HUDEP-2 (cell line): ENCODE measurements at regions not wholly inside any gene's neighbourhood (a gene's known extent, or its start where the extent isn't known, plus 50 kb on each side); places are given as distances from the start of the nearest gene placed in this dataset.
A peak's percentile ranks its signal among the peaks of the same experiment; 100 is the strongest.

Experiments used
- DNase-seq, 76 experiments: peaks; one replicate each; lab custom pipeline; 2025; ENCODE audit not compliant: unreplicated experiment in 76 of 76; lab: John Stamatoyannopoulos, UW

DNA sequence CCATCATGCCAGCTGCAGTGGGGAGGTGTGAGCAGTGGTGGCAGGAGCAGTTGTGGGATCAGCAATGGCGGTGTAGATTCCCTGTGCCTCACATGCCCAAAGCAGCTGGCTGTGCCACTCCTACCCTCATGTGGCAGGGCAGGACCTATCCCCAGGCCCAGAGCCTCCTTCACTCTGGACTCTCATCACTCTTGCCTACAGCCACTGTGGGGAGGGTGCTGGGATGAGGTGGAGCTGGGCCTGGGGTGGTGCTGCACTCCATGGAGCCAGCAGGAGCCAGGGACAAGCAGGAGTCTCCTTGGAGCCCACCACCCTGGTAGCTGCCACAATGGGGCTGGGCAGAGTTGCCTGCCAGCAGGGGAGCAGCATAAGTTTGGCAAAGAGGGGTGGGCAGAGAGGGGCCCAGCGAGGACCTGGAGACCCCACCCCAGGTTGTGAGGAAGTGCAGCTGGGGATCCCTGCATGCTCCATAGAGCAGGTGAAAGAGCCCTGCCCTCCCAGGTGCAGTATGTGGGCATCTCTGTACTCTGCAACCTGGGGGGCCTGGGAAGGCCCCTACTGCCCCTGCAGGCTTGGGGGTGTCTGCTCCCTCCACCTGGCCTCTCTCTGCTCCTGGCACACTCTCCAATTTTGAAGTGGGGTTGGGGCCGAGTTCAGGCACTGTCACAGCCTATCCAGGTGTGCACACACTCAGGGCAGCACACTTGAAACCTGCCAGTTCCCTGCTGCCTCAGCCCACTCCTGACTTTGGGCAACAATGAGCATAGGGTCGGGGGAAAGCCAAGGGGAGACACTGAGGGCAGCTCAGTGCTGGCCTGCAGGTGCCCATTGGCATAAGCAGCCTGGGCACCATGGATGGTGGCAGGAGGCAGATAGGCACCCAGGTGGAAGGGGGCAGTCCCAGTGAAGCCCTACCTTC lies 74.0 kb upstream of the INTU start:
- DNase-seq, result no peak

DNA sequence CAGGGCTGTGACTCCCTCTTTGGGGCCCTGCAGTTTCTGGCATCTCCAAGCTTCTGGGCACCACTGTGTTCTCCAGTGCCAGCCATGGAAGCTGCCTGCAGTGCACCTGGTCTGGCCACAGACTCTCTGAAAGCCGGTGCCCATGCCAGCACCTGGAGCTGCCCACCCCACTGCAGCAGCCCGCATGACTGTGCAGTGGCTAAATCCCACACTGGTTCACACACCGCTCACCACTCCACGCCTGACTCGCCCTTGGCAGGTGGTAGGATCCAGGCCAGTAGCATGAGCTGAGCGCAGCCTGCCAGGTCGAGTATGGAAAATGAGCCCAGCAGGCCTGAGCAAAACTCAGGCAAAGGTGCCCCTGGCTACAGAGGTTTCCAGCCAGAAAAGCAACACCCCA lies 72.8 kb upstream of the INTU start:
- DNase-seq, result no peak

DNA sequence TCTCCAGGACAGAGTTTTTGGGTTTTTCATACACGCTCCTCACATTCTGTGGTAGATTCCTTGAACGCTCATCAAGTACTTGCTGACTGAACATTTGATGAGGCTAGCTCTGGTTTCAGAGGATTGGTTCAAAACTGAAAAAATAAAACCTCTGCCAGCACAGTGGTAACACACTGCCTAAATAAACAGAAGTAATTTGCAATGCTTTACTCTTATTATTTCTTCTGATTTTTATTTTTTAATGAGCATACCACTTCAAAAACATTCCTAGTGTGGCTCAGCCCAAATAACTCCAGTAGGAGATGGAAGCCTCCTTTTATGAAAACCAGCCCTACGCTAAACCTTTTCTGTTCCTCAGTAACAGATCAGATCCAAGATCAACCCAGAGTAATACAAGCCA lies 72.0 kb upstream of the INTU start:
- no peak for DNase-seq

DNA sequence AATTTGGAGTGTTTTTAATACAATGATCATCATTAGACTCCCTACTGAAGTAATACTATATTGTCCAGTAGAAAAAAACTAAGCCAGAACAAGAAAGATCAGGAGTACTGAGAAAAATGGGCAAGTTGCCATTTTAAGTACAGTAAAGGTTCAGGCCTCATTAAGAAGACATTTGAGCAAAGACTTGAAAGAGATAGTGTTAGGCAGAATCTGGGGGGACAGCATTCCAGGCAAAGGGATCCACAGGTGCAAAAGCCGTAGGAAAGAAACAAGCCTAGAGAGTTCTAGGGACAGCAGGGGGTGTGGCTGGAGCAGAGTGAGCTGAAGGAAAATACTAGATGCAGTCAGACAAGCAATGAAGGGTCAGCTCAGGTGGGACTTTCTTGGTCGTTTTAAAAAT lies 58.1 kb upstream of the INTU start:
- DNase-seq, result no peak

DNA sequence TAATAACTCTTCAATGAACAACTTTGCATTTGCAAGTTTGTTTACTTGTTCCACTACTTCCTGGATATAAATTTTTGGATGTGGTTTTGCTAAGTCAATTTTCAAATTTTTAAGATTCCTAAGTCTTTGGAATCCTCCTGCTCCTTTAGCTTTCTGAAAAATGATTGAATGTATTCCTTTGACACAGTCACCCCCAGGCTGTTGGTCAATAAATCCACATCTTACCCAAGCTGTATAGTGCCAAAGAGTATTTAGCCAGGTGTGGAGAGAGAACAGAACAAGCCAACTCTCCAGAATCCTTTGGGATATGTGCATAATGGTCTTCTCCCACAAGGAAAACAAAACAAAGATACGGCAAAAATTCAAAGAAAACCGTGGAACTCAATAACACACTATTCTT lies 56.9 kb upstream of the INTU start:
- no peak for DNase-seq

DNA sequence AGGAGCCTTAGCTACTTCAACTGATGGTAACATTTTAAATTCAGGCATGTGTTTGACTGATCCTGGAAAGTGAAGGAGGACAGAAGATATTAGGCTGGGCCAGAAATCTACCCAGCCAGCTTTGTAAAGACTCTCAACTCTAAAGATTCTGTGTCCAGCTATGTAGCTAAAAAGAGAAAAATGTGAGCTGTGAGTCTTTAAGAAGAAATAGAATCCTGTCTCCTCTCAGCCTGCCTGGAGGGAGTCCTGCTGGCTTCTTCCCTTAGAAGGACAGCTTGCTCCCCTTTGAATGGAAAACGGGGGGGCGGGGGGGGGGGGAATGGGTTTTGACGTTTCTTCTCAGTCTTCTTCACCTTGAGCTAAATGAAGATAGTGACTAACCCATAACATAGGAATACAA lies 54.3 kb upstream of the INTU start:
- no peak for DNase-seq

DNA sequence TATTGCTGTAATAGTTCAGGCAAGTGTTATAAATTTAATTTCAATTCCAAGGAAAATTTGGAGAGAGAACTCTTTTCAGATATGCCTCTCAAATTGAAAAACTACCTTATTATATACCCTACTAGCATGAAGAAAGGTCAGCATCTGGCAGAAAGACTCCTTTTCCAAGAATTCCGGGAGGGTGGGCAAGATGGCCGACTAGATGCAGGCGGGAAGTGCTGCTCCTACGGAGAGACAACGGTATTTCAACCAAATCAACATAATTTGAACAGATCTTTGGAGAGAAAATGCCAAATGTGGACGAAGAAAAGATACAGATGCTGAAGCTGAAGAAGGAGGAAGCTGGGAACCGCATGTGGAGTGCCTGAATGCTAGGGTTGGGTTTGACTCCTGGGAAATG lies 53.8 kb upstream of the INTU start:
- DNase-seq, result no peak

DNA sequence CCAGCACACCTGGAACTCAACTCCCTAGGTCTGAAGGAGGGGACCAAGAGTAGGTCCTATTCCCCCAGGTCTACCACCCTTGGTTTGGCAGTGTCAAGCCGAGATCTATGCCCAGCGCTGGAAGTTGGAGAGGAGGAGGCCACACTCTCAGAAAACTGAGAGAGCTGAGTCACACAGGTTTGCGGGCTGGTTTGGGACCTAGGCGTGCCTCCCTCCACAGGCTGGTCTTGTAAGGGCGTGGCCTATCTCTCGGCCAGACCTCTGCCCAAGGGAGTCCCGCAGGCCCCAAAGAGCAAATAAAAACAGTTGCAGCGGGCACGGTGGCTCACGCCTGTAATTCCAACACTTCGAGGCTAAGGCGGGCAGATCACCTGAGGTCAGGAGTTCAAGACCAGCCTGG lies 52.9 kb upstream of the INTU start:
- DNase-seq, result no peak

DNA sequence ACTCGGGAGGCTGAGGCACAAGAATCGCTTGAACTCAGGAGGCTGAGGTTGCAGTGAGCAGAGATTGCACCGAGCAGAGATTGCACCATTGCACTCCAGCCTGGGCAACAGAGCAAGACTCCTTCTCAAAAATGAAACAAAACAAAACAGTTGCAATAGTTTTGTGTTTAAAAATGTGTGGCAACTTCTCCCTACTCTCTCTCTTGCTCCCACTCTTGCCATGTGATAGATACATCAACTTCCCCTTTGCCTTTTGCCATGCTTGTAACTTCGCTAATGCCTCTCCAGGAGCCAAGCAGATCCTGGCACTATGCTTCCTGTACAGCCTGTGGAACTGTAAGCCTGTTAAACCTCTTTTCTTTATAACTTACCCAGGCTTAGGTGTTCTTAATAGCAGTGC lies 52.5 kb upstream of the INTU start:
- DNase-seq, result no peak

DNA sequence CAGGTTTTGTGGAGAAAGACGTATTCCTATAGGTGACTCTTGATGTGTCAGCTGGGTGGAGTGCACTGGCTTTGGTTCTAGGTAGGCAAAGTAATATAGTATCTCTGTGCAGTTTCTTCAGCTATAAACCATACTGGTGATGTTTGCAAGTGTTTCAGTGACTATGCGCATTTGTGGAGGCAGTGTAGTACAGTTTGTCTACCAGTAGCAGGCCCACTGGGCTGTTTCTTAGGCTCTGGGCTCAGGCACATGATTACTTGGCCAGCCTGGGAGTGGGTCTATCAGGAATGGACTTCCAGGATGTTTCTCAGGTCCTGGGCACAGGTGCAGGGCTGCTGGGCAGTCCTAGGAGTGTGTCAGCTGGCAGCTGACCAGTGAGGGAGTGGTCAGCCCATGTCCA lies 51.9 kb upstream of the INTU start:
- peak in 1 of 76 experiments; percentile 6 for DNase-seq
